Adrenal gland (tissue), 9 donors: ENCODE measurements at regions not wholly inside any gene's neighbourhood (a gene's known extent, or its start where the extent isn't known, plus 50 kb on each side); places are given as distances from the start of the nearest gene placed in this dataset.

Experiments
- DNase-seq, 7 donors: peaks; one replicate each; pipeline ENCODE4 v3.0.0-alpha.2; 2019 to 2020
- H3K27ac ChIP-seq, 5 donors: fragments of 200-600 bp; sonication (generic) in 4 of 5; 1 replicate in 3 of 5; 2 replicates in 2 of 5; pipeline versions ENCODE4 v1.5.1 to v1.8.0; 2016 to 2020; ENCODE audit warnings: mild to moderate bottlenecking in 1 of 5
- H3K27me3 ChIP-seq: fragments of 200-600 bp; 2 replicates; pipeline ENCODE4 v1.8.0; 2021
- H3K36me3 ChIP-seq, 2 donors: fragments of 200-600 bp; replicated peaks in 1 of 2; 1 replicate in 1 of 2; 2 replicates in 1 of 2; pipeline versions ENCODE4 v1.5.1 to v1.8.0; 2018 to 2022
- H3K4me1 ChIP-seq, 2 donors: fragments of 200-600 bp; replicated peaks in 1 of 2; 1 replicate in 1 of 2; 2 replicates in 1 of 2; pipeline versions ENCODE4 v1.5.1 to v1.8.0; 2018 to 2021
- H3K4me3 ChIP-seq, 4 donors: fragments of 200-600 bp; sonication (generic) in 3 of 4; one replicate each; pipeline ENCODE4 v1.5.1; 2016 to 2018
- H3K9me3 ChIP-seq, 3 donors: fragments of 200-600 bp; sonication (generic) in 1 of 3; replicated peaks in 1 of 3; 1 replicate in 2 of 3; 2 replicates in 1 of 3; pipeline versions ENCODE4 v1.5.1 to v1.8.0; 2016 to 2021
- POLR2A ChIP-seq, 2 donors: fragments of 450-650 bp; IDR thresholded peaks; one replicate each; pipeline ENCODE4 v1.6.1; 2017; ENCODE audit warnings: antibody characterized with exemption in 2 of 2, mild to moderate bottlenecking in 2 of 2, moderate library complexity in 1 of 2
- WGBS, 4 donors: extraction: QIAGEN DNeasy Blood & Tissue Kit in 2 of 4; methylation state at CpG; one replicate each; pipeline versions ENCODE4 v1.1.5 to v1.1.7; 2013 to 2017; 5-methylcytosine and 5-hydroxymethylcytosine counted together
- intact Hi-C, 2 donors: fragments of 100-400 bp; cut with DNase I; formaldehyde crosslinking; loops; one replicate each; pipeline versions ENCODE4 v1.14.1 to v1.15.0; 2022 to 2023
- TF ChIP-seq, protein P1 (sequence below), 6 experiments: fragments of 450-650 bp in 4 of 6; fragments of 200-600 bp in 2 of 6; sonication (generic) in 1 of 6; IDR thresholded peaks; 1 replicate in 5 of 6; 2 replicates in 1 of 6; pipeline versions ENCODE4 v1.5.1 to v1.8.0; 2016 to 2021; ENCODE audit warnings: antibody characterized with exemption in 6 of 6, mild to moderate bottlenecking in 2 of 6, moderate library complexity in 1 of 6
- donor health status: healthy with polysubstance abuse.
- donor health status: Bipolar disorder and iron deficiency.
- donor health status: DM: yes; HTN: yes; CAD: no.
- donor health status: DM: no; HTN: no; CAD: no.
- donor health status: DM: no; HTN: no; CAD: no.

DNA sequence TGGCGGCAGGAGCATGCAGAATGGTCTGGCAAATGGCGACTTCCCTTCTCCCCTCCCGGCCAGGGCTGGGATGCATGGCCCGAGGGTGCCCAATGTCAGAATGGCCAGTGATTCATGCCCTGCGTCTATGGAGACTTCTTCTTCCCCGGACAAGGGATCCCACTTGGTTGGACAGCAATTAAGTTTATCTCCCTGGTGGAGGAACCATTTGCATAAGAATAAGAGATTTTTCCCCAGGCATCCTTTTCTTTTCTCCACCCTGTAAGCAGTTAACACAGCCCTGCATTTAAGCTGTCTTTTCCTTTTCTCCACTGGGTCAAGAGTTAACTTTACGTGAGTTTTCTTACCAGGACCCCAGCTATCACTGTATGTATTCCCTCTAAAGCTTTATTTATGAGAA lies 856.6 kb downstream of the GLUD2 start:
- no peaks in the 10 kb centered on the region for H3K36me3 ChIP-seq
- no peak overlapping the region for H3K27ac ChIP-seq
- no peak for DNase-seq
- 75 to 91% (median 79%) methylated on average over 4 to 7 of the region's 7 CpGs for WGBS, 4 donors
- H3K4me3 ChIP-seq, result no peak overlapping the region
- TF ChIP-seq, protein P1, sequence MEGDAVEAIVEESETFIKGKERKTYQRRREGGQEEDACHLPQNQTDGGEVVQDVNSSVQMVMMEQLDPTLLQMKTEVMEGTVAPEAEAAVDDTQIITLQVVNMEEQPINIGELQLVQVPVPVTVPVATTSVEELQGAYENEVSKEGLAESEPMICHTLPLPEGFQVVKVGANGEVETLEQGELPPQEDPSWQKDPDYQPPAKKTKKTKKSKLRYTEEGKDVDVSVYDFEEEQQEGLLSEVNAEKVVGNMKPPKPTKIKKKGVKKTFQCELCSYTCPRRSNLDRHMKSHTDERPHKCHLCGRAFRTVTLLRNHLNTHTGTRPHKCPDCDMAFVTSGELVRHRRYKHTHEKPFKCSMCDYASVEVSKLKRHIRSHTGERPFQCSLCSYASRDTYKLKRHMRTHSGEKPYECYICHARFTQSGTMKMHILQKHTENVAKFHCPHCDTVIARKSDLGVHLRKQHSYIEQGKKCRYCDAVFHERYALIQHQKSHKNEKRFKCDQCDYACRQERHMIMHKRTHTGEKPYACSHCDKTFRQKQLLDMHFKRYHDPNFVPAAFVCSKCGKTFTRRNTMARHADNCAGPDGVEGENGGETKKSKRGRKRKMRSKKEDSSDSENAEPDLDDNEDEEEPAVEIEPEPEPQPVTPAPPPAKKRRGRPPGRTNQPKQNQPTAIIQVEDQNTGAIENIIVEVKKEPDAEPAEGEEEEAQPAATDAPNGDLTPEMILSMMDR (IDR thresholded peaks at IDR 0.05), result no peak
- TF ChIP-seq POLR2A (IDR thresholded peaks at IDR 0.05), result no peak
- H3K4me1 ChIP-seq, result no peaks in the 10 kb centered on the region
- H3K9me3 ChIP-seq, result no peaks in the 10 kb centered on the region
- intact Hi-C loops, result no loop called here
- H3K27me3 ChIP-seq, result no peaks in the 10 kb centered on the region

DNA sequence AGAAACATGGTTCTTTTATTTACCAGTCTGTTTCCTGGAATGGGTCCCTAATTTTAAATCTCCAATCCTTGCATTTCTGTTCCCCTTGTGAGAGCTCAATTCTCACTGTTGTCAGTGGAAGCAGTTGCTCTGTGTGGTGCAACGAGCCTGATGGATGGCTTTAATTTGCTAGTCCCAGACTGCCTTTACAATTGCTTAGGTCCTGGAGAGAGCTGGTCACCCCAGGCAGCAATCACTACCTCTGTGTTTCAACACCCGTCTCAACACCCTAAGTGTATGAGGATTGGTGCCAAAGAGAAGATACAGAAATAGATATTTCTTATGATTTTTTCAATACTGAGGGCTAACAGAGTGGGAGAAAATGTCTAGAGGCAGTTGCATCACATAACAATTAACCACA lies 873.8 kb downstream of the GLUD2 start:
- H3K4me3 ChIP-seq, result no peak overlapping the region
- no peaks in the 10 kb centered on the region for H3K9me3 ChIP-seq
- DNase-seq, result no peak
- H3K27me3 ChIP-seq, result no peaks in the 10 kb centered on the region
- no peaks in the 10 kb centered on the region for H3K36me3 ChIP-seq
- 10 to 49% (median 21%) methylated on average over 2 of the region's 2 CpGs for WGBS, 4 donors
- intact Hi-C loops, result no loop called here
- no peaks in the 10 kb centered on the region for H3K4me1 ChIP-seq
- TF ChIP-seq, protein P1 (IDR thresholded peaks at IDR 0.05), result no peak
- TF ChIP-seq POLR2A (IDR thresholded peaks at IDR 0.05), result no peak
- no peak overlapping the region for H3K27ac ChIP-seq

DNA sequence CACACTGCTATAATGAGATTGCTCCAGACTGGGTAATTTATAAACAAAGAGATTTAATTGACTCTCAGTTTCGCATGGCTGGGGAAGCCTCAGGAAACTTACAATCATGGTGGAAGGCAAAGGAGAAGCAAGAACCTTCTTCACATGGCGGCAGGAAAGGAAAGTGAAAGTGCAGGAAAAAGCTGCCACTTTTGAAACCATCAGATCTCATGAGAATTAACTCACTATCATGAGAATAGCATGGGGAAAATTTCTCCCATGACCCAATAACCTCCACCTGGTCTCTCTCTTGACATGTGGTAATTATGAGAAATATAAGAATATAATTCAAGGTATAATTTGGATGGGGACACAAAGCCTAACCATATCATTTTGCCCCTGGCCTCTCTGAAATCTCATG lies 884.2 kb downstream of the GLUD2 start:
- intact Hi-C loops, result no loop called here
- no peaks in the 10 kb centered on the region for H3K36me3 ChIP-seq
- no peak for DNase-seq
- no peaks in the 10 kb centered on the region for H3K27me3 ChIP-seq
- H3K4me1 ChIP-seq, result no peaks in the 10 kb centered on the region
- no peaks in the 10 kb centered on the region for H3K9me3 ChIP-seq
- TF ChIP-seq POLR2A (IDR thresholded peaks at IDR 0.05), result no peak
- TF ChIP-seq, protein P1 (IDR thresholded peaks at IDR 0.05), result no peak
- WGBS, 4 donors, result 74 to 86% (median 80%) methylated on average over 2 of the region's 2 CpGs
- H3K4me3 ChIP-seq, result no peak overlapping the region
- no peak overlapping the region for H3K27ac ChIP-seq

DNA sequence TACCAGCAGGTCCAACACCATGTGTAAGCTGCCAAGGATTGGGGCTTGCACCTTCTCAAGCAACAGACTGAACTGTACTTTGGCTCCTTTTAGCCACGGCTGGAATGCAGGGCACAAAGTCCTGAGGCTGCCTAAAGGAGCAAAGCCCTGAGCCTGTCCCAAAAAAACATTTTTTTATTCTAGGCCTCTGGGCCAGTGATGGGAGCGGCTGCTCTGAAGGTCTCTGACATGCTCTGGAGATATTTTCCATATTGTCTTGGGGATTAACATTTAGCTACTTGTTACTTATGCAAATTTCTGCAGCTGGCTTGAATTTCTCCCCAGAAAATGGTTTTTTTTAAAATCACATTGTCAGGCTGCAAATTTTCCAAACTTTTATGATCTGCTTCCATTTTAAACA lies 885.3 kb downstream of the GLUD2 start:
- Histone ChIP-seq H3K36me3 (no peaks in the 10 kb centered on the region), H3K4me3 (no peak overlapping the region), H3K27me3 (no peaks in the 10 kb centered on the region), H3K9me3 (no peaks in the 10 kb centered on the region), H3K4me1 (no peaks in the 10 kb centered on the region), H3K27ac (no peak overlapping the region)
- intact Hi-C loops, result no loop called here
- no peak for TF ChIP-seq POLR2A (IDR thresholded peaks at IDR 0.05)
- TF ChIP-seq, protein P1 (IDR thresholded peaks at IDR 0.05), result no peak
- no peak for DNase-seq
- 58 to 79% (median 63%) methylated on average over 2 of the region's 2 CpGs; no CpG with 5 or more reads in 1 of the 4 donors for WGBS, 4 donors
